Activated CD8-positive, alpha-beta memory T cell treated with anti-CD3 and anti-CD28 coated beads, Interleukin-2, amount 50 U/mL, for 48 hours (primary cell): ENCODE measurements at regions not wholly inside any gene's neighbourhood (a gene's known extent, or its start where the extent isn't known, plus 50 kb on each side); places are given as distances from the start of the nearest gene placed in this dataset.
A peak's percentile ranks its signal among the peaks of the same experiment; 100 is the strongest.
"Not testable (repeated sequence)": the region's sequence is repeated elsewhere in the genome, so short reads cannot be mapped to it uniquely, and the experiment has no call there.

Experiments
- DNase-seq: peaks from one replicate; pipeline ENCODE4 v3.0.0-alpha.2; 2020

DNA sequence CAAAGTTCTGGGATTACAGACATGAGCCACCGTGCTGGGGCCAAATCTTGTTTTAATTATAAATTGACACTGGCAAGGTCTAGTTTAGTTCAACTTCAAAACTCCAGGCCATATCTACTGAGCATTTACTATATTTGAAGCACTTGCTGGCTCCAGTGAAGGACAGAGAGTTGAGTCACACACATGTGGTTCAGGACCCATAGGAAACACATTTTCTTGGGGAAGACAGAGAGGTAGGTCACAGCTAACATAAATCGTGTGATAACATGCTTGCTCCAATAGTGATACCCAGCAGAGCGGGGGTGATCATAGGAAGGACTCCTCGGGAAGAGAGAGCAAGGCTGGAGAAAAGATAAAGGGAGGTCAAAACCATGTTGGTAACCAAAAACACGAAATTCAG, 170.6 kb upstream of the TSC22D1 start:
- DNase-seq, result no peak

DNA sequence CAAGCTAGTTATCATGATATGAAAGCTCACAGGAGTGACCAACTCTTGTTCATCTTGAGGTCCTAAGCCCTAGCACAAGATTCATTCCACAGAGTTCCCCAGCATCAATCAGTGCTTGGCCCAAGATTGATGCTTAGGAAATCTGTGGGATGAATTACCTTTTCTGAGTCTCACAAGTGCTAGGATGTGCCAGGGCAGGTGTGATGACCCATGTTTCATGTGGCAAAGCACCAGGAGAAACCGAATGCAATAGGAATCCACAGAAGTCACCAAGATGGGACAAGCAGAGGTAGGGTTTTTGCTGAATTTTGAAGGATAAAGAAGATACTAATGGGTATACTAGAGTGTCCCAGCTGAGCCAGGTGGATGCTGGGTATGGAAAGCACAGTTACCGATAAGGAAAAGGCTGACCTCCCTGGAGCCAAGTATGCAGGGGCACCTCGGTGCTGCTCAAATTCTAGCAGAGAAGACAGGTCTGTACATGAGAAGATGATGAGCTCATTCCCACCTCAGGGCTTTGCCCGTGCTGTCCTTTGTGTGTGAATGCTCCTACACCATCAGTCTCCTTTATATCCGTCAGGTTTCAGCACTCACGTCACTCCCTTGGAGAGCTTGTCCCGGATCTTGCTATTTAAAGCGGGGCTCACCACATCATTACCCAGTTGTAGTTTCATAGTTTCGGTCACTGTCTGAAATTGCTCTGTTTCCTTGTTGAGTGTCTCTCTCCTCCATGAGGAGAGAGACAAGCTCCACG, 168.9 kb upstream of the TSC22D1 start:
- no peak for DNase-seq

GRCh38 chr13:44739539-44739938, 163.4 kb upstream of the TSC22D1 start:
- no peak for DNase-seq

- DNase-seq, result no peak
Observed at GRCh38 chr13:44739120-44739519, 163.0 kb upstream of the TSC22D1 start.

DNA sequence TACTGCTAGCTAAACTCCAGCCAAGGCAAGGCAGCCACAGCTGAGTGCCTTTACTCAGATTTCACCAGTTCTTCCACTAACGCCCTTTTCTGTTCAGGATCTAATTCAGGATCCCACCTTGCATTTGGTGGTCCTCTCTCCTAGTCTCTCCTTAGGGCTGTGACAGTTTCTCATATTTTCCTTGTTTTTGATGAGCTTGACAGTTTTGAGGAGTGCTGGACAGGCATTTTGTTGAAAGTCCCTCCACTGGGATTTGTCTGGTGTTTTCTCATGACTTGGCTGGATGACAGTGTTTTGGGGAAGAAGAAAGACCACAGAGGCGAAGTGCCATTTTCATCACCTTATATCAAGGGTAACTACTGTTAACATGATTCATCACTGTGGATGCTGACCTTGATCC, 162.3 kb upstream of the TSC22D1 start:
- no peak for DNase-seq

- no peak for DNase-seq
Observed at GRCh38 chr13:44735806-44736205, 159.7 kb upstream of the TSC22D1 start.

DNA sequence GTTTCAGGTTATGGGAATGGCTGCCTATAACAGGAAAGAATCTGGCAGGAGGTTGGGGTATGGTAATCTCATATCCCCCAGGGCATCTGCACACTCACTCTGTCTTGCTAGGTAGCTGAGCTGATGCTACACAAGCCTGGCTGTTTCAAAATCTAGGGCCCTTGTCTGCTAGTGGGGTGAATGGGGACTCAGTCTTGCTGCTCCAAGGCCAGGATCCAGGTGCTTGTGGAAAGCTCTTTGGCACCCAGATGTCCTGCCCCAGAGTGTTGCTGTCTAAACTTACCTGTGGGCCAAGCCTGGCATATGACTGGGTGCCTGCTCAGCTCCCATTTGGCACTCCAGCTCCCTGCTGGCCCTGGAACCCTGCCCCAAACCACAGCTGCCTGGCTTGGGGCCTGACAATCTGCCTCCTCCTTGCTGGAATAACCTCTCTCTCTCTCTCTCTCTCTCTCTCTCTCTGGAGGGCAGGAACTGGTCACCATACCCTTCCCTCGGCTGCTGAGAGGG, 158.1 kb upstream of the TSC22D1 start:
- no peak for DNase-seq

DNA sequence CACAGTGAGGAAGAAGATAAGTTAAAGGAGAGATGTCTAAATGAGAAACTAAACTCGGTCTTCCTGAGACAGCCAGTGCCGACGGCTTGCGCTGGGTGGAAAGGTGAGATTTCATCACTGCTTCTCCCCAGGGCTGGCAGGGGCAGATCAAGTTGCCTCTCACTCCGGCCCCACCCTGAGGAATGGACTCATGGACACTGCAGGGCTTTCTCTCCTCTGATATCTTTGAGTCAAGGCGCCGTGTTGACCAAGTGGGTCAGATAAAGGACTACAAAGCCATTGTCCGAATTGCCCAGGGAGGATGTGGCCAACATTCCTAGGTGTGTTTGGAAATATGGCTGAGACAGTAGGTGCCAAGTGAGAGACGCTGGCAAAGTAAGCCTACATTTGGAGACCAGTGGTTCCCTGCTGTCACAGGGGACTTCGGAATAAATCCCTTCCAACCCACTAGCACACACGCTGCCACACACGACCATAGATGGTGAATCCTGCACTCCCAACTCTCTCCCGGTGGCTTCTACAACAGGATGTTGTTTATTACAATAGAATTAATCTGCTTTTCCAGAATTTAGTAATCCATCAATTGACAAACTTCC, 156.5 kb upstream of the TSC22D1 start:
- DNase-seq, result no peak

- no peak for DNase-seq
Observed at GRCh38 chr13:44730851-44731250, 154.7 kb upstream of the TSC22D1 start.

GRCh38 chr13:44730099-44730498, 154.0 kb upstream of the TSC22D1 start:
- no peak for DNase-seq

GRCh38 chr13:44727591-44727990, 151.5 kb upstream of the TSC22D1 start:
- not testable (repeated sequence) for DNase-seq

- DNase-seq, result no peak
Observed at GRCh38 chr13:44726778-44727177, 150.6 kb upstream of the TSC22D1 start.

GRCh38 chr13:44726214-44726613, 150.1 kb upstream of the TSC22D1 start:
- no peak for DNase-seq

DNA sequence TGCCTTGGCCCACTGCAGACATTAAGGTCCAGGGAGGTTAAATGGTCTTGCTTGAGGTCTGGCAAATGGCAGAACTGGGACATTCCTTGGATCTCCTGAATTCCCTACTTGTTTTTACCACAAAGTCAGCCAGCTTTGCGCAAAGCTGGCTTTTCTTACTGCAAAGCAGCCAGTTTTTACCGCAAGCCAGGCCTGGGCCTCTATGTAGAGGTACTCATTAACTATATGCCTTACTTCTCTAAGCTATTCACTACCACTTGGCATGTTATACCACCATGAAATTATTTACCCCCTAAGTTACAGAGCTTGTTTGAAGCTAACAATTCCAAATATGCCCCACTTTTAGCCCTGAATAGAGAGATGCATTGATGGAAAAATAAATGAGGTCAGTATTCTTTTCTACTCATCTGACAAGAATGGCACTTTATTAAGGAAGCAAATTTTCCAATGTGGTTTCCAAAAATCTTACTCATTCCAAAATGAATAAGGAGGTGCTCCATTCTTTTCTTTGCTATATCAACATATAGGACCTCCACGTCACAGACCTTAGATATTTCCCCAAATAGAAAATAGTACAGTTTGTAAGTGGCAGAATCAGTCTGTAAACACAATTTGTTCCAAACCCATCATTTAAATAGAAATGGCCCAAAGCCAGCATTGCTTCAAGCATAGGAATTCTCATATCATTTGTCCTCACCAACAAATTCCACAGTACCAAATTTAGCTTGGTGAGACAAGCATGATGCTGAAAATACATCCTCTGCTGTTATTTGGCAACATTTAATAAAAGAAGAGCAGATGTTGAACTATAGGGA, 143.9 kb upstream of the TSC22D1 start:
- DNase-seq, result no peak

GRCh38 chr13:44718467-44718866, 142.3 kb upstream of the TSC22D1 start:
- DNase-seq, result no peak

- DNase-seq, result no peak
Observed at GRCh38 chr13:44715287-44716230, 139.4 kb upstream of the TSC22D1 start.

GRCh38 chr13:44713788-44714469, 137.8 kb upstream of the TSC22D1 start:
- DNase-seq, result no peak

DNA sequence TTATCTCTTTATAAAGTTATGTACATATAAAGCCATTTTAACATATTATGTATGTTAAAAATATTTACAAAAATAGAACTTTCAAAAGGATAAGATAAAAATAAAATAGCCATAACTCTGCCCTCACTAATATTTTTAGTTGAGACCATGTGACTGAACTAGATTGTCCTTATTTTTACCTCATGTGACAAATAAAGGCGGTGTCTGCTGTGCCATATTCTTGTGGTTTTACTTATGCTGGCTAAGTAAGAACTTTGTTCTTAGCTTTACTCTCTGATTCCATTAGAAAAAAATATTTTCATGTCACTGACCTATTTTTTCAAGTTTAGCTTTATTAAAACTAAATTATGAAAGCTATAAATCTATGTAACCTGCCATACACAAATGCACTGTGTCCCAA, 135.6 kb upstream of the TSC22D1 start:
- DNase-seq, result no peak

DNA sequence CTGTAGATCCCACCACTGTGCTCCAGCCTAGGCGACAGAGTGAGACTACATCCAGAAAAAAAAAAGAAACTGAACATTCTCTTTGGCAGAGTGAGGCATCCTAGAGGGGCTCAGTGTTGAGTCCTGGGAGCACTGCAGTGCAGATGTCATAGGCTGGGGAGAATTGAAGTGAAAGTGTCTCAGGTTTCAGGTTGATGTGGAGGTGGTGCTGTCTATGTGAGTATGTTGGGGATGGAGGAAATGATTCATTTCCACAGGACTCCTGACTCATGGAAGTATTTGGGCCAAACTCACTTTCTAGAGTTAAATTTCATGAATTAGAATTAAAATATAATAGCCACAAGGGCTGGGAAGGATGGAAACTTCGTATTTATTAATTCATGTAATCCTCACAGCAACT, 134.4 kb upstream of the TSC22D1 start:
- peak; percentile 54 for DNase-seq

DNA sequence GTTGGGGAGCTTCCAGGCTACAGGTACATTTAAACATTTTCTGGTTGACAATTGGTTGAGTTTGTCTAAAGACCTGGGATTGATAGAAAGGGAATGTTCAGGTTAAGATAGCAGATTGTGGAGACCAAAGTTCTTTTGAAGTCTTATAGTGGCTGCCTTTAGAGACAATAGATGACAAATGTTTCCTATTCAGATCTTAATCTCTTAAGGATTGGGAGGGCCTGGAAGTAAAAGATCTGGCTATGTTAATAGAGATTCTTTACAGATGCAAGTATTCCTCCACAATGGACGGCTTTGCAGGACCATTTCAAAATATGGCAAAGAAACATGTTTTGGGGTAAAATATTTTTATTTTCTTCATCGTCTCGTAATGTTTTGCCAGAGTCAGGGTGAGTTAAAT, 128.7 kb upstream of the TSC22D1 start:
- DNase-seq, result not testable (repeated sequence)

- no peak for DNase-seq
Observed at GRCh38 chr13:44703371-44703770, 127.2 kb upstream of the TSC22D1 start.

DNA sequence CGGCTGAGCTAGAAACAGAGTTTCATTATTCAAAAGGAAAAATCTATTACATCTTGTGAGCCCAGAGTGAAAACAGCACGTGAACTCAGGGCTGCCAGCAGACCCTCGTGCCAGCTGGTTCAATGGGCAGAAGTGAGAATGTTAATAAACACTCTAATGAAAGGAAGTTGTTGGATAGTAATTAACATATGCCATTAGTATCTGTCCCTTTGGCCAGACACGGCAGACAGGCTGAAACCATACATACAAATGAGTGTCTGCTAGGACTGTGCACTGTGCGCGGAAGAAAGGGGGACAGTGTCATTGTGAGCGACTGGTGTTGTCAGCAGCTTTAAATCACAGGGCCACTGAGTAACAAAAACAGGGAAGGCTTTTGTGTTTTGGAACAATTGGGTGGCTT, 121.9 kb upstream of the TSC22D1 start:
- DNase-seq, result no peak
